HepG2 (cell line): ENCODE measurements at regions not wholly inside any gene's neighbourhood (a gene's known extent, or its start where the extent isn't known, plus 50 kb on each side); places are given as distances from the start of the nearest gene placed in this dataset.

Experiments
- ATAC-seq: fragments of 200-7000 bp; cut with Tn5 transposase; 3 replicates; pipeline ENCODE4 v1.9.1; 2020; ENCODE audit warnings: mild to moderate bottlenecking, moderate library complexity
- BruUV-seq: library from RNA; stranded (reverse); fragments of 400-500 nt; replicated peaks from 2 replicates; lab custom pipeline; 2021; lab: Mats Ljungman, UMichigan
- CTCF ChIA-PET: fragments of 300-600 bp; formaldehyde crosslinking; extraction: SDS; loops from one replicate; lab custom pipeline; 2021; ENCODE audit warnings: low total read pairs, inconsistent platforms, low intra/inter-chr PET ratio; lab: Yijun Ruan, JAX
- POLR2A ChIA-PET: fragments of 350-600 bp; sonication (Branson Sonifier 250); formaldehyde crosslinking; loops from one replicate; lab custom pipeline; 2020; ENCODE audit warnings: antibody characterized with exemption, inconsistent platforms; lab: Yijun Ruan, JAX
- DNase-seq: peaks from one replicate; pipeline ENCODE4 v3.0.0-alpha.2; 2015; ENCODE audit warnings: low spot score
- FAIRE-seq: peaks from 3 replicates; lab custom pipeline; 2011; peaks lifted over from hg19 to GRCh38; lab: Jason Lieb, UNC
- H2AFZ ChIP-seq: one replicate; pipeline ENCODE4 v1.6.1; 2011; ENCODE audit warnings: low read length, inconsistent platforms
- H3K27ac ChIP-seq: fragments of 300-600 bp; 3 replicates; pipeline ENCODE4 v1.8.0; 2011; ENCODE audit warnings: mixed run types, mild to moderate bottlenecking, mixed read lengths, low read length, inconsistent platforms; ENCODE audit not compliant: insufficient read depth; ENCODE audit errors: extremely low read length
- H3K27me3 ChIP-seq, 2 experiments: fragments of 200-600 bp in 1 of 2; 2 replicates in 1 of 2; 3 replicates in 1 of 2; pipeline versions ENCODE4 v1.6.0 to v1.8.0; 2011; ENCODE audit warnings: low read length in 2 of 2, mild to moderate bottlenecking in 2 of 2, moderate library complexity in 2 of 2, inconsistent platforms in 1 of 2; ENCODE audit not compliant: insufficient read depth in 2 of 2, control insufficient read depth in 1 of 2
- H3K36me3 ChIP-seq, 2 experiments: fragments of 200-600 bp in 1 of 2; replicated peaks in 1 of 2; 2 replicates in 1 of 2; 3 replicates in 1 of 2; pipeline versions ENCODE4 v1.5.1 to v1.8.0; 2011; ENCODE audit warnings: low read length in 2 of 2, inconsistent platforms in 1 of 2; ENCODE audit not compliant: insufficient read depth in 2 of 2, control insufficient read depth in 1 of 2
- H3K4me1 ChIP-seq: 2 replicates; pipeline ENCODE4 v1.5.1; 2012; ENCODE audit warnings: low read length, inconsistent platforms; ENCODE audit not compliant: insufficient read depth
- H3K4me2 ChIP-seq: 2 replicates; pipeline ENCODE4 v1.6.0; 2011; ENCODE audit warnings: low read depth, low read length, inconsistent platforms
- H3K4me3 ChIP-seq, 3 experiments: fragments of 200-600 bp in 1 of 3; sonication (generic), shearing (Covaris generic) in 1 of 3; replicated peaks in 1 of 3; 2 replicates each; pipeline ENCODE4 v1.5.1; 2011 to 2016; ENCODE audit warnings: low read length in 3 of 3, inconsistent platforms in 2 of 3, low read depth in 2 of 3, mild to moderate bottlenecking in 2 of 3, control low read depth in 1 of 3, mixed read lengths in 1 of 3; ENCODE audit not compliant: insufficient read depth in 1 of 3
- H3K79me2 ChIP-seq: one replicate; pipeline ENCODE4 v1.6.1; 2011; ENCODE audit warnings: low read length, inconsistent platforms; ENCODE audit not compliant: insufficient read depth
- H3K9ac ChIP-seq: 2 replicates; pipeline ENCODE4 v1.6.0; 2011; ENCODE audit warnings: mild to moderate bottlenecking, low read depth, low read length, inconsistent platforms; ENCODE audit not compliant: insufficient read depth
- H3K9me3 ChIP-seq: 2 replicates; pipeline ENCODE4 v1.5.1; 2012; ENCODE audit warnings: mild to moderate bottlenecking, low read length
- H4K20me1 ChIP-seq: 2 replicates; pipeline ENCODE4 v1.6.0; 2011; ENCODE audit warnings: inconsistent platforms, mild to moderate bottlenecking, low read length, moderate library complexity; ENCODE audit not compliant: insufficient read depth
- BHLHE40 ChIP-seq: IDR thresholded peaks from 2 replicates; pipeline ENCODE4 v1.6.1; 2011; ENCODE audit warnings: low read length, improper control_type of control experiment
- CTCF ChIP-seq: sonication (generic); formaldehyde crosslinking; IDR thresholded peaks from 2 replicates; pipeline ENCODE4 v1.5.0; 2020; ENCODE audit warnings: mild to moderate bottlenecking, missing genetic modification reagents, moderate library complexity
- DMAP1 ChIP-seq: IDR thresholded peaks from 2 replicates; pipeline ENCODE4 v1.6.1; 2016
- DNMT1 ChIP-seq: sonication (generic); formaldehyde crosslinking; IDR thresholded peaks from 2 replicates; pipeline ENCODE4 v1.5.1; 2020; ENCODE audit warnings: mild to moderate bottlenecking, missing genetic modification reagents
- GATA4 ChIP-seq: sonication (generic); IDR thresholded peaks from 2 replicates; pipeline ENCODE4 v1.6.1; 2016; ENCODE audit warnings: antibody characterized with exemption, low read depth, borderline replicate concordance
- ISL2 ChIP-seq: sonication (generic); formaldehyde crosslinking; IDR thresholded peaks from 2 replicates; pipeline ENCODE4 v1.5.0; 2020; ENCODE audit warnings: missing genetic modification reagents
- LRRFIP1 ChIP-seq: sonication (generic); formaldehyde crosslinking; conservative IDR thresholded peaks from 2 replicates; pipeline ENCODE4 v1.4.0; 2020; ENCODE audit warnings: missing genetic modification reagents
- MEF2D ChIP-seq: sonication (generic); formaldehyde crosslinking; IDR thresholded peaks from 2 replicates; pipeline ENCODE4 v1.5.1; 2020; ENCODE audit warnings: mild to moderate bottlenecking, missing genetic modification reagents
- POLR2G ChIP-seq: fragments of 200-400 bp; formaldehyde crosslinking; IDR thresholded peaks from 2 replicates; pipeline ENCODE4 v1.6.1; 2018; ENCODE audit warnings: mild to moderate bottlenecking, low read depth, low read length, moderate library complexity
- SSRP1 ChIP-seq: IDR thresholded peaks from 2 replicates; pipeline ENCODE4 v1.6.1; 2016; ENCODE audit warnings: control low read depth
- TEAD2 ChIP-seq: sonication (generic); formaldehyde crosslinking; IDR thresholded peaks from 2 replicates; pipeline ENCODE4 v1.9.0; 2021; ENCODE audit warnings: missing genetic modification reagents
- XRCC5 ChIP-seq: fragments of 200-400 bp; formaldehyde crosslinking; optimal IDR thresholded peaks from 2 replicates; pipeline ENCODE3; 2017; ENCODE audit warnings: mild to moderate bottlenecking, low read length
- ZNF382 ChIP-seq: sonication (generic); formaldehyde crosslinking; IDR thresholded peaks from 2 replicates; pipeline ENCODE4 v1.5.0; 2020; ENCODE audit warnings: missing genetic modification reagents, mild to moderate bottlenecking, borderline replicate concordance
- WGBS: methylation state at CpG from one replicate; pipeline ENCODE4 v1.1.6; 2017; ENCODE audit warnings: low lambda C conversion rate; 5-methylcytosine and 5-hydroxymethylcytosine counted together
- in situ Hi-C: cut with HindIII; loops from 2 replicates; pipeline ENCODE4 v1.10.0; 2017; ENCODE audit warnings: low pct_unique_long_range_greater_than_20kb; ENCODE audit not compliant: extremely low pct_ligation_motif_present
- intact Hi-C: fragments of 100-400 bp; cut with micrococcal nuclease; formaldehyde crosslinking; loops from one replicate; pipeline ENCODE4 v1.10.0; 2022; ENCODE audit not compliant: unreplicated experiment
- TF ChIP-seq, protein P1 (sequence below): sonication (generic); formaldehyde crosslinking; IDR thresholded peaks from 2 replicates; pipeline ENCODE4 v1.4.0; 2020; ENCODE audit warnings: missing genetic modification reagents
- TF ChIP-seq, protein P2 (sequence below): sonication (generic); formaldehyde crosslinking; IDR thresholded peaks from 2 replicates; pipeline ENCODE4 v1.9.0; 2022; ENCODE audit warnings: low read depth, missing genetic modification reagents
- TF ChIP-seq, protein P3 (sequence below): sonication (generic); formaldehyde crosslinking; IDR thresholded peaks from 2 replicates; pipeline ENCODE4 v1.4.0; 2020; ENCODE audit warnings: mild to moderate bottlenecking, missing genetic modification reagents

GRCh38 chr4:111068883-111069282 lies 446.0 kb upstream of the PITX2 start:
- 15% methylated on average over 3 of the region's 3 CpGs for WGBS
- FAIRE-seq = no peak
- H3K9me3 ChIP-seq = no peaks in the 10 kb centered on the region
- H3K4me1 ChIP-seq = no peaks in the 10 kb centered on the region
- in situ Hi-C loops = no loop called here
- no peak overlapping the region for H3K4me2 ChIP-seq
- H3K4me3 ChIP-seq = no peak overlapping the region
- ChIA-PET CTCF (no interaction called here), POLR2A (no interaction called here)
- H4K20me1 ChIP-seq = no peaks in the 10 kb centered on the region
- no peaks in the 10 kb centered on the region for H3K79me2 ChIP-seq
- ATAC-seq = no peak
- no TSS peak for BruUV-seq
- H3K27ac ChIP-seq = no peak overlapping the region
- no peak for DNase-seq
- H3K36me3 ChIP-seq = no peaks in the 10 kb centered on the region
- H3K27me3 ChIP-seq = no peaks in the 10 kb centered on the region
- H2AFZ ChIP-seq = no peak overlapping the region
- H3K9ac ChIP-seq = no peak overlapping the region
- intact Hi-C loops = no loop called here
- TF ChIP-seq BHLHE40 (no peak), DNMT1 (no peak), ZNF382 (CRISPR knock-in tag) (no peak), DMAP1 (CRISPR knock-in tag) (no peak), POLR2G (no peak), GATA4 (no peak), CTCF (no peak), SSRP1 (no peak), LRRFIP1 (CRISPR knock-in tag) (no peak), MEF2D (CRISPR knock-in tag) (no peak), XRCC5 (no peak), TEAD2 (CRISPR knock-in tag) (no peak), ISL2 (CRISPR knock-in tag) (no peak)
- TF ChIP-seq, protein P1, sequence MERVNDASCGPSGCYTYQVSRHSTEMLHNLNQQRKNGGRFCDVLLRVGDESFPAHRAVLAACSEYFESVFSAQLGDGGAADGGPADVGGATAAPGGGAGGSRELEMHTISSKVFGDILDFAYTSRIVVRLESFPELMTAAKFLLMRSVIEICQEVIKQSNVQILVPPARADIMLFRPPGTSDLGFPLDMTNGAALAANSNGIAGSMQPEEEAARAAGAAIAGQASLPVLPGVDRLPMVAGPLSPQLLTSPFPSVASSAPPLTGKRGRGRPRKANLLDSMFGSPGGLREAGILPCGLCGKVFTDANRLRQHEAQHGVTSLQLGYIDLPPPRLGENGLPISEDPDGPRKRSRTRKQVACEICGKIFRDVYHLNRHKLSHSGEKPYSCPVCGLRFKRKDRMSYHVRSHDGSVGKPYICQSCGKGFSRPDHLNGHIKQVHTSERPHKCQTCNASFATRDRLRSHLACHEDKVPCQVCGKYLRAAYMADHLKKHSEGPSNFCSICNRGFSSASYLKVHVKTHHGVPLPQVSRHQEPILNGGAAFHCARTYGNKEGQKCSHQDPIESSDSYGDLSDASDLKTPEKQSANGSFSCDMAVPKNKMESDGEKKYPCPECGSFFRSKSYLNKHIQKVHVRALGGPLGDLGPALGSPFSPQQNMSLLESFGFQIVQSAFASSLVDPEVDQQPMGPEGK = no peak
- TF ChIP-seq, protein P2, sequence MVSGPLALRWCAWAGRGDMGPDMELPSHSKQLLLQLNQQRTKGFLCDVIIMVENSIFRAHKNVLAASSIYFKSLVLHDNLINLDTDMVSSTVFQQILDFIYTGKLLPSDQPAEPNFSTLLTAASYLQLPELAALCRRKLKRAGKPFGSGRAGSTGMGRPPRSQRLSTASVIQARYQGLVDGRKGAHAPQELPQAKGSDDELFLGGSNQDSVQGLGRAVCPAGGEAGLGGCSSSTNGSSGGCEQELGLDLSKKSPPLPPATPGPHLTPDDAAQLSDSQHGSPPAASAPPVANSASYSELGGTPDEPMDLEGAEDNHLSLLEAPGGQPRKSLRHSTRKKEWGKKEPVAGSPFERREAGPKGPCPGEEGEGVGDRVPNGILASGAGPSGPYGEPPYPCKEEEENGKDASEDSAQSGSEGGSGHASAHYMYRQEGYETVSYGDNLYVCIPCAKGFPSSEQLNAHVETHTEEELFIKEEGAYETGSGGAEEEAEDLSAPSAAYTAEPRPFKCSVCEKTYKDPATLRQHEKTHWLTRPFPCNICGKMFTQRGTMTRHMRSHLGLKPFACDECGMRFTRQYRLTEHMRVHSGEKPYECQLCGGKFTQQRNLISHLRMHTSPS = no peak
- TF ChIP-seq, protein P3, sequence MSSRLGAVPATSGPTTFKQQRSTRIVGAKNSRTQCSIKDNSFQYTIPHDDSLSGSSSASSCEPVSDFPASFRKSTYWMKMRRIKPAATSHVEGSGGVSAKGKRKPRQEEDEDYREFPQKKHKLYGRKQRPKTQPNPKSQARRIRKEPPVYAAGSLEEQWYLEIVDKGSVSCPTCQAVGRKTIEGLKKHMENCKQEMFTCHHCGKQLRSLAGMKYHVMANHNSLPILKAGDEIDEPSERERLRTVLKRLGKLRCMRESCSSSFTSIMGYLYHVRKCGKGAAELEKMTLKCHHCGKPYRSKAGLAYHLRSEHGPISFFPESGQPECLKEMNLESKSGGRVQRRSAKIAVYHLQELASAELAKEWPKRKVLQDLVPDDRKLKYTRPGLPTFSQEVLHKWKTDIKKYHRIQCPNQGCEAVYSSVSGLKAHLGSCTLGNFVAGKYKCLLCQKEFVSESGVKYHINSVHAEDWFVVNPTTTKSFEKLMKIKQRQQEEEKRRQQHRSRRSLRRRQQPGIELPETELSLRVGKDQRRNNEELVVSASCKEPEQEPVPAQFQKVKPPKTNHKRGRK (CRISPR knock-in tag) = no peak
